H1 (cell line): ENCODE measurements at regions not wholly inside any gene's neighbourhood (a gene's known extent, or its start where the extent isn't known, plus 50 kb on each side); places are given as distances from the start of the nearest gene placed in this dataset.

Source experiments
- CTCF ChIA-PET: fragments of 300-600 bp; sonication (Branson Sonifier 250); formaldehyde crosslinking; loops from one replicate; lab custom pipeline; 2021; ENCODE audit not compliant: partially characterized antibody; lab: Charles Lee
- POLR2A ChIA-PET: fragments of 300-600 bp; sonication (Branson Sonifier 250); formaldehyde crosslinking; loops from one replicate; lab custom pipeline; 2021; ENCODE audit warnings: inconsistent platforms; ENCODE audit not compliant: partially characterized antibody; lab: Charles Lee
- DNase-seq, 2 experiments: peaks; one replicate each; pipeline versions ENCODE4 v3.0.0 to v3.0.0-alpha.2; 2010 to 2022; ENCODE audit warnings: low spot score in 2 of 2, low read depth in 1 of 2, mixed read lengths in 1 of 2
- FAIRE-seq: peaks from 2 replicates; lab custom pipeline; 2011; peaks lifted over from hg19 to GRCh38; lab: Jason Lieb, UNC
- H2AFZ ChIP-seq: 2 replicates; pipeline ENCODE4 v1.8.1; 2012; ENCODE audit warnings: low read length, inconsistent platforms
- H2AK5ac ChIP-seq: 2 replicates; pipeline ENCODE4 v1.6.1; 2013; ENCODE audit warnings: low read depth, low read length
- H2BK120ac ChIP-seq: replicated peaks from 2 replicates; pipeline ENCODE3; 2013; ENCODE audit warnings: low read depth, low read length, inconsistent platforms
- H2BK12ac ChIP-seq: 2 replicates; pipeline ENCODE4 v1.6.1; 2013; ENCODE audit warnings: low read depth, low read length
- H2BK15ac ChIP-seq: 2 replicates; pipeline ENCODE4 v1.6.1; 2013; ENCODE audit warnings: low read length
- H2BK20ac ChIP-seq: 2 replicates; pipeline ENCODE4 v1.6.1; 2013; ENCODE audit warnings: low read length
- H2BK5ac ChIP-seq: 2 replicates; pipeline ENCODE4 v1.6.1; 2013; ENCODE audit warnings: low read depth, low read length
- H3K14ac ChIP-seq: 2 replicates; pipeline ENCODE4 v1.6.1; 2013; ENCODE audit warnings: inconsistent platforms; ENCODE audit not compliant: insufficient read length
- H3K18ac ChIP-seq: 2 replicates; pipeline ENCODE4 v1.6.1; 2013; ENCODE audit warnings: low read length; ENCODE audit errors: extremely low read depth
- H3K23ac ChIP-seq: 2 replicates; pipeline ENCODE4 v1.6.1; 2013; ENCODE audit warnings: inconsistent platforms; ENCODE audit not compliant: insufficient read length
- H3K23me2 ChIP-seq: 2 replicates; pipeline ENCODE4 v1.6.1; 2013; ENCODE audit warnings: low read depth, low read length
- H3K27ac ChIP-seq: 2 replicates; pipeline ENCODE4 v1.6.1; 2011; ENCODE audit warnings: low read depth, low read length, inconsistent platforms
- H3K27me3 ChIP-seq, 4 experiments: replicated peaks in 1 of 4; 1 replicate in 1 of 4; 2 replicates in 3 of 4; pipeline versions ENCODE4 v1.6.1 to v1.8.1; 2011 to 2013; ENCODE audit warnings: low read length in 3 of 4, mild to moderate bottlenecking in 3 of 4, inconsistent platforms in 2 of 4, mixed read lengths in 2 of 4, moderate library complexity in 1 of 4; ENCODE audit not compliant: control insufficient read depth in 3 of 4, insufficient read depth in 3 of 4; ENCODE audit errors: extremely low read depth in 1 of 4
- H3K36me3 ChIP-seq, 4 experiments: 2 replicates each; pipeline versions ENCODE4 v1.6.1 to v1.8.1; 2011 to 2013; ENCODE audit warnings: mild to moderate bottlenecking in 4 of 4, low read length in 3 of 4, moderate library complexity in 2 of 4, control low read depth in 1 of 4, inconsistent platforms in 1 of 4; ENCODE audit not compliant: insufficient read depth in 4 of 4, control insufficient read depth in 2 of 4
- H3K4ac ChIP-seq: replicated peaks from 2 replicates; pipeline ENCODE3; 2013; ENCODE audit warnings: low read length, low read depth, mixed read lengths, inconsistent platforms; ENCODE audit not compliant: insufficient read length
- H3K4me1 ChIP-seq, 4 experiments: replicated peaks in 1 of 4; 1 replicate in 1 of 4; 2 replicates in 3 of 4; pipeline versions ENCODE4 v1.6.1 to v1.8.1; 2011 to 2013; ENCODE audit warnings: low read length in 3 of 4, inconsistent platforms in 2 of 4, mixed read lengths in 1 of 4; ENCODE audit not compliant: insufficient read depth in 4 of 4, control insufficient read depth in 3 of 4
- H3K4me2 ChIP-seq, 2 experiments: 2 replicates each; pipeline versions ENCODE4 v1.6.1 to v1.8.1; 2011 to 2013; ENCODE audit warnings: low read depth in 2 of 2, low read length in 2 of 2, control low read depth in 1 of 2, inconsistent platforms in 1 of 2, mild to moderate bottlenecking in 1 of 2; ENCODE audit not compliant: insufficient read depth in 1 of 2
- H3K4me3 ChIP-seq, 4 experiments: fragments of 200-600, 300-600 bp in 1 of 4; sonication (generic), shearing (Covaris generic), sonication (Bioruptor Twin) in 1 of 4; 2 replicates each; pipeline versions ENCODE4 v1.5.1 to v1.8.1; 2011 to 2016; ENCODE audit warnings: low read length in 4 of 4, low read depth in 3 of 4, control low read depth in 2 of 4, inconsistent platforms in 2 of 4, mild to moderate bottlenecking in 2 of 4, mixed read lengths in 1 of 4, moderate library complexity in 1 of 4; ENCODE audit not compliant: insufficient read depth in 2 of 4; ENCODE audit errors: extremely low read depth in 1 of 4
- H3K56ac ChIP-seq: replicated peaks from 2 replicates; pipeline ENCODE3; 2013; ENCODE audit warnings: low read depth, mild to moderate bottlenecking, mixed read lengths, low read length, inconsistent platforms; ENCODE audit not compliant: insufficient read length
- H3K79me1 ChIP-seq: 2 replicates; pipeline ENCODE4 v1.6.1; 2013; ENCODE audit warnings: low read depth, low read length, control low read depth
- H3K79me2 ChIP-seq, 2 experiments: 2 replicates each; pipeline versions ENCODE4 v1.6.1 to v1.8.1; 2012 to 2013; ENCODE audit warnings: low read length in 2 of 2, mild to moderate bottlenecking in 2 of 2, inconsistent platforms in 1 of 2; ENCODE audit not compliant: insufficient read depth in 2 of 2, control insufficient read depth in 1 of 2
- H3K9ac ChIP-seq, 4 experiments: replicated peaks in 1 of 4; 1 replicate in 1 of 4; 2 replicates in 3 of 4; pipeline versions ENCODE4 v1.6.1 to v1.8.1; 2011 to 2013; ENCODE audit warnings: low read depth in 3 of 4, low read length in 3 of 4, control low read depth in 2 of 4, mild to moderate bottlenecking in 2 of 4, moderate library complexity in 2 of 4, inconsistent platforms in 1 of 4; ENCODE audit errors: extremely low read depth in 1 of 4
- H3K9me3 ChIP-seq, 2 experiments: 2 replicates each; pipeline versions ENCODE4 v1.6.1 to v1.8.1; 2012 to 2013; ENCODE audit warnings: mild to moderate bottlenecking in 2 of 2, moderate library complexity in 2 of 2, control low read depth in 1 of 2, inconsistent platforms in 1 of 2, low read depth in 1 of 2, low read length in 1 of 2, mixed read lengths in 1 of 2; ENCODE audit not compliant: insufficient read depth in 2 of 2
- H4K20me1 ChIP-seq, 2 experiments: replicated peaks in 1 of 2; 2 replicates each; pipeline versions ENCODE3 to v1.8.1; 2011 to 2013; ENCODE audit warnings: inconsistent platforms in 2 of 2, low read length in 2 of 2, mild to moderate bottlenecking in 1 of 2; ENCODE audit not compliant: insufficient read depth in 2 of 2, control insufficient read depth in 1 of 2
- H4K5ac ChIP-seq: 2 replicates; pipeline ENCODE4 v1.6.1; 2013; ENCODE audit warnings: low read length, low read depth, mixed read lengths, inconsistent platforms; ENCODE audit not compliant: insufficient read length
- H4K8ac ChIP-seq: 2 replicates; pipeline ENCODE4 v1.8.0; 2013; ENCODE audit warnings: mild to moderate bottlenecking, moderate library complexity, low read length, inconsistent platforms; ENCODE audit not compliant: insufficient read depth; ENCODE audit errors: extremely low read depth
- H4K91ac ChIP-seq: replicated peaks from 2 replicates; pipeline ENCODE3; 2013; ENCODE audit warnings: low read length, mixed read lengths, inconsistent platforms; ENCODE audit not compliant: insufficient read length
- CHD2 ChIP-seq: IDR thresholded peaks from 2 replicates; pipeline ENCODE4 v1.6.1; 2012; ENCODE audit warnings: low read length, improper control_type of control experiment
- EP300 ChIP-seq, 2 experiments: IDR thresholded peaks; 1 replicate in 1 of 2; 2 replicates in 1 of 2; pipeline ENCODE4 v1.6.1; 2011 to 2012; ENCODE audit warnings: low read depth in 2 of 2, low read length in 2 of 2, mild to moderate bottlenecking in 2 of 2, borderline replicate concordance in 1 of 2, inconsistent platforms in 1 of 2, moderate library complexity in 1 of 2
- FOSL1 ChIP-seq: IDR thresholded peaks from 2 replicates; pipeline ENCODE4 v1.6.1; 2011; ENCODE audit warnings: mild to moderate bottlenecking, low read depth, low read length, moderate library complexity; ENCODE audit not compliant: insufficient read depth
- JUN ChIP-seq: IDR thresholded peaks from 2 replicates; pipeline ENCODE4 v1.6.1; 2011; ENCODE audit warnings: low read depth, mild to moderate bottlenecking, improper control_type of control experiment, low read length
- WGBS, 2 experiments: shearing (Covaris generic) in 1 of 2; methylation state at CpG; one replicate each; pipeline versions ENCODE4 v1.1.6 to v1.1.7; 2013 to 2015; ENCODE audit warnings: low lambda C conversion rate in 2 of 2, mixed read lengths in 2 of 2, inconsistent platforms in 1 of 2, low coverage in 1 of 2, missing lambda C conversion rate in 1 of 2; ENCODE audit not compliant: insufficient replicate concordance in 2 of 2, insufficient coverage in 1 of 2, insufficient read length in 1 of 2; ENCODE audit errors: extremely low coverage in 1 of 2, missing lambda C conversion rate in 1 of 2; 5-methylcytosine and 5-hydroxymethylcytosine counted together

GRCh38 chr6:28751963-28752350 lies 171.8 kb downstream of the TRIM27 start:
- Histone ChIP-seq H3K4me2 (peak overlapping the region in 1 of 2 experiments; percentile 53; a peak in 2 of 4 replicates), H3K79me2 (no peaks in the 10 kb centered on the region), H2BK120ac (no peak overlapping the region), H3K9me3 (no peaks in the 10 kb centered on the region), H2BK5ac (no peak overlapping the region), H3K4ac (no peak overlapping the region), H3K23me2 (peaks cover 3% of the 10 kb centered on the region; the same call in 1 of the 2 replicates), H2BK20ac (no peak overlapping the region), H2AFZ (no peak overlapping the region), H3K4me1 (peaks cover 0 to 2% (median 0%) of the 10 kb centered on the region in 4 experiments; a peak in 2 of 7 replicates), H4K8ac (no peak overlapping the region), H3K23ac (no peak overlapping the region), H3K14ac (no peak overlapping the region), H2BK15ac (no peak overlapping the region), H4K91ac (no peak overlapping the region), H3K79me1 (no peaks in the 10 kb centered on the region), H4K20me1 (no peaks in the 10 kb centered on the region), H3K27me3 (no peaks in the 10 kb centered on the region; a peak in 2 of 7 replicates), H3K36me3 (no peaks in the 10 kb centered on the region), H3K56ac (peak overlapping the region; percentile 12), H2AK5ac (no peak overlapping the region), H3K18ac (no peak overlapping the region), H3K27ac (no peak overlapping the region), H3K9ac (no peak overlapping the region), H3K4me3 (peak overlapping the region in 1 of 4 experiments; percentile 46; a peak in 2 of 8 replicates), H4K5ac (no peak overlapping the region), H2BK12ac (no peak overlapping the region)
- no peak for DNase-seq
- ChIA-PET POLR2A (no interaction called here), CTCF (interaction anchor here (0.6 kb wide), 2 partner anchors 16 to 531 kb away, joined by 3 read pairs; no protein-coding TSS in a partner anchor)
- no peak for FAIRE-seq
- 74% methylated on average over 2 of the region's 2 CpGs; no CpG with 5 or more reads in 1 of the 2 experiments for WGBS, 2 experiments
- no peak for TF ChIP-seq FOSL1
- no peak for TF ChIP-seq EP300 (IDR thresholded peaks at IDR 0.05; ENCODE audit: borderline replicate concordance in 1 of 2, low read depth in 2 of 2, low read length in 2 of 2)
- no peak for TF ChIP-seq CHD2
- TF ChIP-seq JUN = no peak
